ENCODE measurements at regions not wholly inside any gene's neighbourhood (a gene's known extent, or its start where the extent isn't known, plus 50 kb on each side); places are given as distances from the start of the nearest gene placed in this dataset.

DNA sequence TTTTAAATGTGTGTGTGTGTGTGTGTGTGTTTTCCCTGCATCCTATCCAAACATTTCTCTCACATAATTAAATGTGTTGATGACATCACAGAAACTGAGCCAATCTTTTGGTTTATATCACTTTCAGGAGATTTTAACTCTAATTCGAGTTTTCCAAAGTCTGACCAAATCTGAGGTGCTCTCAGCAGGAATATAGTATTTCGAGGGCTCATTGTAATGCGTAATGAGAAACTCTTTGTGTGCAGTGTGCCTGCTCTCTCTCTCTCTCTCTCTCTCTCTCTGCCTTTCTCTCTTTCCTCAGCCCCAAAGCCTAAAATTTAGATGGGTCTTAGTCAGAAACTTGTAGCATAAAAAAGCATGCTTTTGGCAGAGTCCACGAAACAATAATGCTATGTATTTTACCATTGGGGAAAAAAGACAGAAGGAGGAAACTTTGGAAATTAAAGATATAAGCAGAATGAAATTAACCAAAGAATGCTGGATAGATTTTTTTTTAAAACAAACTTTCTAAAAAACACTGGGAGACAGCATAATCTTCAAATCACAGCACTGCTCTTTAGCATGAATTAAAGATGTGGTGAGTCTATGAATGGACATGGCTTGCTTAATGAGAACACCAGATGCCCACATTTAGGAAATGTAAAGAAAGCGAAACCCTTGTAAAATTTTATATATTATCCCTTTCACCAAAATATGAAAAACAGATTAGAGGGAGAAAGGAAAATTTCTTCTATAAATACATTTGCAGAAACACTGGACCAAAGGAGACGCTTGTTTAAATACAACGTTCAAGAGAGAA is 206.8 kb upstream of the HABP2 start:
- H3K4me3 Mint-ChIP-seq: no peak overlapping the region
- peaks cover 5% of the 10 kb centered on the region for H3K27me3 Mint-ChIP-seq
- DNase-seq: no peak

DNA sequence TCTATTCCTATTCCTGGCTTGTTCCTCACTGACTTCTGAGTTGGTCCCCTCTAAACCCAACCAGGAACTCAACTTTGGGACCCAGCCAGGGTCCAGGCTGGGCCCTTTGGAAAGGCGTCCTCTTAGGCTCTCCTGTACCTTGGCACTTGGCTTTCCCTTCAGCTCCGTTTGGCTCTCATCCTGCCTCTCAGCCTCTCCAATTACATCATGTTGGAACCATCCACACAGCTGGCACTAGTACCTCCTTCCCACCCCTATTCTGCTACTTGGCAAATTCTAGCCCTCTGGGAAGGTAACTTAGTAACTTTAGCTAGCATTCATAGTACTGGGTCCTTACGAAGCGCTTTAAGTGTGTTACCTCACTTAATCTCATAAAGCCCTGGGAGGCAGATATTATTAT is 205.3 kb upstream of the HABP2 start:
- no peak overlapping the region for H3K27ac Mint-ChIP-seq
- H3K4me3 Mint-ChIP-seq: no peak overlapping the region
- H3K4me1 Mint-ChIP-seq: no peaks in the 10 kb centered on the region
- H3K36me3 Mint-ChIP-seq: no peaks in the 10 kb centered on the region
- DNase-seq: no peak
- no peaks in the 10 kb centered on the region for H3K9me3 Mint-ChIP-seq
- peaks cover 5% of the 10 kb centered on the region for H3K27me3 Mint-ChIP-seq

More for the DNA sequence above, 206.8 kb upstream of the HABP2 start:
- Mint-ChIP-seq H3K36me3 (no peaks in the 10 kb centered on the region), H3K4me1 (no peaks in the 10 kb centered on the region), H3K27ac (no peak overlapping the region), H3K9me3 (no peaks in the 10 kb centered on the region)

DNA sequence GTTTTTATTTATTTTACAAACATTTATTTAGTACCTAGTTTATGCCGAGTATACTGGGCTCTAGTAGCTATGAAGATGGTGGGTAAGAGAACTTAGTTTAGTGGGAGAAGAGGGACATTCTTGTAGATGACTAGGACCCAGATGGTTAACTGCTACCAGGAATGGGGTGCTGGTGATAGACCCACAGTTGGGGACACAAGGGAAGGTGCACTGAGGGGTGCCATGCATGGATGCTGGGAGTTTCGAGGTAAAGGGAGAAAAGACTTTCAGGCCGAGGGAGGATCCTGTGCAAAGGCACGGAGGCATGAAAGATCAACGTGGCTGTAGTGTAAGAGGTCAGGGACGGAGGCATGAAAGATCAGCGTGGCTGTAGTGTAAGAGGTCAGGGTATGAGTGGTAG is 204.2 kb upstream of the HABP2 start:
- Mint-ChIP-seq H3K27me3 (peaks cover 5% of the 10 kb centered on the region), H3K36me3 (no peaks in the 10 kb centered on the region), H3K27ac (no peak overlapping the region), H3K4me1 (no peaks in the 10 kb centered on the region), H3K9me3 (no peaks in the 10 kb centered on the region), H3K4me3 (no peak overlapping the region)
- DNase-seq: no peak

- DNase-seq: no peak
- H3K36me3 Mint-ChIP-seq: no peaks in the 10 kb centered on the region
- no peak overlapping the region for H3K27ac Mint-ChIP-seq
- H3K27me3 Mint-ChIP-seq: peaks cover 5% of the 10 kb centered on the region
- no peaks in the 10 kb centered on the region for H3K9me3 Mint-ChIP-seq
- no peaks in the 10 kb centered on the region for H3K4me1 Mint-ChIP-seq
- no peak overlapping the region for H3K4me3 Mint-ChIP-seq
These were observed 202.4 kb upstream of the HABP2 start for GRCh38 chr10:113350311-113351040.

GRCh38 chr10:113354711-113355110 is 198.1 kb upstream of the HABP2 start:
- no peaks in the 10 kb centered on the region for H3K4me1 Mint-ChIP-seq
- H3K9me3 Mint-ChIP-seq: no peaks in the 10 kb centered on the region
- no peaks in the 10 kb centered on the region for H3K36me3 Mint-ChIP-seq
- H3K4me3 Mint-ChIP-seq: no peak overlapping the region
- H3K27ac Mint-ChIP-seq: no peak overlapping the region
- no peaks in the 10 kb centered on the region for H3K27me3 Mint-ChIP-seq
- DNase-seq: no peak

DNA sequence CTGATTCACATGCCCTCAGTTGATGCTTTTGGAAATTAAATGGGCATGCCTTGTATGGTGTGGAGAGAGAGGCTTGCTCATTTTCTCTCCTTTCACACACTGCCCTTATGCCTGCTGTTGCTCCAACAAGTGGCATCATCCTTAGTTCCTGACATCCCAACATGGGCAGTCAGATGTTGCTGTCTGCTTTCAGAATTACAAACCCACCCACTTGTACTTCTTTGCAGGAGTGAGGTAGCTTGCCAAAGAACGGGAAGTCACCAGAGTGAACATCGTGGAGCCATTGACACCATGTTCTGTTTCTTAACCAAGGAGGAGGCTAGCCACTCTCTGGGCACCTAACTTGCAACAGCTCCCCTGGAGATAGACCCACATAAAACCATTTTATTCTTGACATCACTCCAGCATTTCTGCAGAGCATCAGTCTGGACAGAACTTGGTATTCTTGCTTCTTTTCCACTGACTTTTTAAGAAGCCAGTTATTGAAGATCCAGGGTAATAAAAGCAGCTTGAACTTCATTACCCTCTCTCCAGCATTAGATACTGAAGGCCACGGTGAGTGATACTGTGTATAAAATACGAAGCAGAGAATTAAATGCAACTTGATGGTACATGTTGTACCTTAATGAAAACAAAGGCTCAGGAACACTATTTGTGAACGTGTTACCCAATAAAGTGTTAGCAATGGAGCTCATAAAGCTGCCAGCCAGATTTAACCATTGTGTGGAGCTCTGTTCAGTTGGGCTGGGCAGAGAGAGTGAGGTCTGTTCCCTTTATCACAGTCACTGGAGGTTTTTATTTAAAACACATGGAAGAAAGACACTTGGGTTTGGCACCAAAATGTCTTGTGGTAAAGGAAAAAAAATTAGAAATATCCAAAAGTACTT is 195.8 kb upstream of the HABP2 start:
- no peak overlapping the region for H3K27ac Mint-ChIP-seq
- H3K27me3 Mint-ChIP-seq: no peaks in the 10 kb centered on the region
- no peaks in the 10 kb centered on the region for H3K9me3 Mint-ChIP-seq
- no peaks in the 10 kb centered on the region for H3K4me1 Mint-ChIP-seq
- no peak overlapping the region for H3K4me3 Mint-ChIP-seq
- no peaks in the 10 kb centered on the region for H3K36me3 Mint-ChIP-seq
- no peak for DNase-seq

DNA sequence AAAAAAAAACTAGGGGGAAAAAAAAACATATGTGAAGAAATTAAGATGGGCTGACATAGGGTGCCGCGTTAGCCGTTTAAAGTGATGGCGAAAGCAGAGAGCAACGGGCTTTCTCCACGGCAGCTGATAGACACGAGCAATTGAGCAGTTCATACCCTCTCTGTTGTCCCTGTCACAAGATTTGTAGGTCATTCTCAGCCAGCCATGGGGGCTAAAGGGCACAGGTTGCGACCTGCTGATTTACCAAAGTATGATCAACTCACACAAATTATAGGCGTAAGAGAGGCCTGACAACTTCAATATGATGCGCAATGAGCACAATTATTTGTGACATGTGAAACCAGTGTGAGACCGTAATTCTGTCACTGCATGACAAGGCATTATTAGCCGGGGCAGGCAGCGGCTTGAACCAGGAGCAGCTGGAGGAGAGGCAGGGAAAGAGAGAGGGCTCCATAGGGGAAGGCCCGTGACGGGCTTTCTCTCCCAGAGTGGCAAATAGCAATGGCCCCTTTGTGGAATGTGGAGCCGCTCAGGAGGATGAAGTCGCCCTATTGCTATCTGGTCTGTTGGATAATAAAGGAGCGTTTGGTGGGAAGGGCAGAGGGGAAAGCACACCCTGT is 195.1 kb upstream of the HABP2 start:
- Mint-ChIP-seq H3K27ac (no peak overlapping the region), H3K4me3 (no peak overlapping the region), H3K4me1 (peaks cover 5% of the 10 kb centered on the region), H3K36me3 (no peaks in the 10 kb centered on the region), H3K27me3 (no peaks in the 10 kb centered on the region), H3K9me3 (no peaks in the 10 kb centered on the region)
- DNase-seq: no peak

GRCh38 chr10:113359655-113360054 is 193.2 kb upstream of the HABP2 start:
- no peaks in the 10 kb centered on the region for H3K36me3 Mint-ChIP-seq
- H3K27me3 Mint-ChIP-seq: no peaks in the 10 kb centered on the region
- no peaks in the 10 kb centered on the region for H3K9me3 Mint-ChIP-seq
- no peak overlapping the region for H3K27ac Mint-ChIP-seq
- DNase-seq: no peak
- H3K4me3 Mint-ChIP-seq: no peak overlapping the region
- H3K4me1 Mint-ChIP-seq: peaks cover 5% of the 10 kb centered on the region

GRCh38 chr10:113360870-113361269 is 192.0 kb upstream of the HABP2 start:
- Mint-ChIP-seq H3K27me3 (no peaks in the 10 kb centered on the region), H3K36me3 (no peaks in the 10 kb centered on the region), H3K9me3 (peaks cover 3% of the 10 kb centered on the region), H3K4me1 (peaks cover 7% of the 10 kb centered on the region), H3K27ac (no peak overlapping the region), H3K4me3 (no peak overlapping the region)
- DNase-seq: no peak

DNA sequence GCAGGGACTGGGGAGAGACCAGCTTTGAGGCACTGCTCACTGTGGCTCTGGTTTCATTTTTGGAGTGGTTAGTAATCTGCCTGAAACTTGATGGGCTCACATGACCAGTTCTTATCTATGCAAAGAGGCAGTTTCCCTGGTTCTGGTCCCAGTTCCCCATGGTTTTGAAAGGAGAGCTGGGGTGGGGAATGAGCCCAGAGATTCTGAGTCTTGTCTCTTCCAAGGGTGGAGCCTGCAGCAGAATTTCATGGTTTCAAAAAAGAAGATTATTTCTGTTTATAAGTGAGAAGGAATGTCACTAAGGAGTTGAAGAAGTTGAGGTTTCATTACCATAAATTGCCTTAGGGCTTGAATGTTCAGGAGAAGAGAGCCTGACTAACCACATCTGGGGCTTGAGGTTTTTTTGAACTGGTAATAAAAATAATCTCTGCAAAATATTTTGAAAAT is 190.2 kb upstream of the HABP2 start:
- Mint-ChIP-seq H3K36me3 (no peaks in the 10 kb centered on the region), H3K4me3 (no peak overlapping the region), H3K9me3 (peaks cover 5% of the 10 kb centered on the region), H3K27ac (no peak overlapping the region), H3K27me3 (no peaks in the 10 kb centered on the region), H3K4me1 (peaks cover 7% of the 10 kb centered on the region)
- no peak for DNase-seq

GRCh38 chr10:113364227-113364626 is 188.6 kb upstream of the HABP2 start:
- no peaks in the 10 kb centered on the region for H3K27me3 Mint-ChIP-seq
- no peaks in the 10 kb centered on the region for H3K36me3 Mint-ChIP-seq
- DNase-seq: no peak
- H3K4me1 Mint-ChIP-seq: peaks cover 7% of the 10 kb centered on the region
- H3K27ac Mint-ChIP-seq: no peak overlapping the region
- no peak overlapping the region for H3K4me3 Mint-ChIP-seq
- H3K9me3 Mint-ChIP-seq: peaks cover 5% of the 10 kb centered on the region

DNA sequence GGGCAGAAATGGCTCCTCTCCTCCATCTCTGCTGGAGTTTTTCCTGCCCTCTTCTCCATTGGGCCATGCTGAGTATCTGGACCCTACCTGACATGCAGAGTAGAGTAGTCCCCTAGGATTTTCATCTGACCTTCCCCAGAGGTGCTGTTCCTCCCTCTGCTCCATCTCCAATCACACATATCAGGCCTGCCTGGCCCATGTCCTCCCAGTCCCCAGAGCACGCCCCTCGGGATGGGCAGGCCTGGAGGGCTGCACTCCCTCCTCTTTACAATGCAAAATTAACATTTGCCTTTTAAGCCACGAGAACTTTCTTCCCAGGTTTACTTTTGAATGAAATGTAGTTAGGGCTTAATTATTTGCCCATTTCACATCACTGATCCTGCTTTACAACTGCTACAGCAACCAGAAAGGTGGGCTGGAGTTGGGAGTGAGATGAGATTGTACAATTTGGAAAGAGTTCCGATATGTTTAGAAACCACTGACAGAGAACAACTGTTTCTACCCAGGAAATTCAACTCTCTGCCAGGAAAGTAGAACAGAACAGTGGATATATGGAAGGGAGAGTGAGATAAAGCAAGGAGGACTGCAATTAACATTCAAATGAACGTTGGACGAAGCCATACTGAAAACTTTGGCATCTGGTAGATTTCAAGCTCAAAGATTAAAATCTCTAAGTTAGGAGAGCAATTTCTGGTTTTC is 184.0 kb upstream of the HABP2 start:
- no peak for DNase-seq
- Mint-ChIP-seq H3K27ac (no peak overlapping the region), H3K36me3 (no peaks in the 10 kb centered on the region), H3K4me3 (no peak overlapping the region), H3K9me3 (peaks cover 5% of the 10 kb centered on the region), H3K4me1 (peaks cover 2% of the 10 kb centered on the region), H3K27me3 (no peaks in the 10 kb centered on the region)

- no peaks in the 10 kb centered on the region for H3K36me3 Mint-ChIP-seq
- DNase-seq: no peak
- H3K27me3 Mint-ChIP-seq: no peaks in the 10 kb centered on the region
- H3K27ac Mint-ChIP-seq: no peak overlapping the region
- peaks cover 5% of the 10 kb centered on the region for H3K9me3 Mint-ChIP-seq
- H3K4me1 Mint-ChIP-seq: peaks cover 2% of the 10 kb centered on the region
- H3K4me3 Mint-ChIP-seq: no peak overlapping the region
These were observed 183.5 kb upstream of the HABP2 start for GRCh38 chr10:113369365-113369694.

DNA sequence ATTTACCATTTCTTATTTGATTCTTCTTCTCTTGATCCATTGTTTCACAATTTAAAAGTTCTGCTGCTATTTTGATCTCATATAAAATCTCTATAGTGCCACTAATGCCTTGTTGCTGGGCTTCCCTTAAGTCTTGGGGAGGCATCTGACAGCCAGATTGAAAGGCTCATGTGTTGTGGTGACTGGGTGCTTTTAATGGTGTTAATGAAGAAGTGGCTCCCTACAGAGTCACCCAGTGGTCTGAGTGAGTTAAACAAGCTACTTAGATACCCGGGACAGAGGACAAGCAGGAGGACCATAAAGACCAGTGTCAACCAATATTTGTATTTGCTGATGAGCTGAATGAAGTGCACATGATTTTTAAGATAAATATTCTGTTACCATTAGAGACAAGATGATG is 176.4 kb upstream of the HABP2 start:
- Mint-ChIP-seq H3K4me3 (no peak overlapping the region), H3K4me1 (peaks cover 7% of the 10 kb centered on the region), H3K27me3 (no peaks in the 10 kb centered on the region), H3K27ac (no peak overlapping the region), H3K9me3 (no peaks in the 10 kb centered on the region), H3K36me3 (no peaks in the 10 kb centered on the region)
- DNase-seq: no peak
